ENCODE measurements at regions not wholly inside any gene's neighbourhood (a gene's known extent, or its start where the extent isn't known, plus 50 kb on each side); places are given as distances from the start of the nearest gene placed in this dataset.

- no peak for DNase-seq
- H3K36me3 ChIP-seq (ENCODE audit: control insufficient read depth in 2 of 3, insufficient read depth in 3 of 3, low read length in 3 of 3) = no peaks in the 10 kb centered on the region
- TF ChIP-seq CTCF (IDR thresholded peaks at IDR 0.05; ENCODE audit: borderline replicate concordance, extremely low read depth, insufficient read depth) = no peak
- H3K9me3 ChIP-seq (ENCODE audit: control insufficient read depth in 2 of 3, insufficient read depth in 1 of 3, low read length in 3 of 3) = no peaks in the 10 kb centered on the region
- no peak for FAIRE-seq
- H3K4me3 ChIP-seq (ENCODE audit: low read length in 3 of 3) = no peak overlapping the region
- intact Hi-C loops (cut with DNase I) = no loop called here
- H3K27ac ChIP-seq (ENCODE audit: low read depth in 2 of 2, low read length in 2 of 2) = no peak overlapping the region
- H3K27me3 ChIP-seq (ENCODE audit: control insufficient read depth, insufficient read depth, low read length) = no peaks in the 10 kb centered on the region
- no peak overlapping the region for H3K9ac ChIP-seq (ENCODE audit: low read length in 3 of 3)
- no peaks in the 10 kb centered on the region for H3K4me1 ChIP-seq (ENCODE audit: control insufficient read depth in 2 of 3, insufficient read depth in 2 of 3, low read depth in 1 of 3, low read length in 3 of 3)
These were observed 78.4 kb upstream of the ABCA12 start for GRCh38 chr2:215216806-215217205.

GRCh38 chr2:215215637-215216036 is 77.2 kb upstream of the ABCA12 start:
- no peaks in the 10 kb centered on the region for H3K4me1 ChIP-seq (ENCODE audit: control insufficient read depth in 2 of 3, insufficient read depth in 2 of 3, low read depth in 1 of 3, low read length in 3 of 3)
- intact Hi-C loops (cut with DNase I) = no loop called here
- H3K27ac ChIP-seq (ENCODE audit: low read depth in 2 of 2, low read length in 2 of 2) = no peak overlapping the region
- TF ChIP-seq CTCF (IDR thresholded peaks at IDR 0.05; ENCODE audit: borderline replicate concordance, extremely low read depth, insufficient read depth) = no peak
- no peak for FAIRE-seq
- DNase-seq = no peak
- H3K9me3 ChIP-seq (ENCODE audit: control insufficient read depth in 2 of 3, insufficient read depth in 1 of 3, low read length in 3 of 3) = peaks cover 0 to 2% (median 0%) of the 10 kb centered on the region in 3 donors
- H3K4me3 ChIP-seq (ENCODE audit: low read length in 3 of 3) = no peak overlapping the region
- H3K36me3 ChIP-seq (ENCODE audit: control insufficient read depth in 2 of 3, insufficient read depth in 3 of 3, low read length in 3 of 3) = no peaks in the 10 kb centered on the region
- H3K9ac ChIP-seq (ENCODE audit: low read length in 3 of 3) = no peak overlapping the region
- no peaks in the 10 kb centered on the region for H3K27me3 ChIP-seq (ENCODE audit: control insufficient read depth, insufficient read depth, low read length)

- Histone ChIP-seq H3K27me3 (ENCODE audit: control insufficient read depth, insufficient read depth, low read length) (no peaks in the 10 kb centered on the region), H3K4me3 (ENCODE audit: low read length in 3 of 3) (no peak overlapping the region), H3K9me3 (ENCODE audit: control insufficient read depth in 2 of 3, insufficient read depth in 1 of 3, low read length in 3 of 3) (peaks cover 0 to 2% (median 0%) of the 10 kb centered on the region in 3 donors), H3K36me3 (ENCODE audit: control insufficient read depth in 2 of 3, insufficient read depth in 3 of 3, low read length in 3 of 3) (no peaks in the 10 kb centered on the region), H3K9ac (ENCODE audit: low read length in 3 of 3) (no peak overlapping the region), H3K27ac (ENCODE audit: low read depth in 2 of 2, low read length in 2 of 2) (no peak overlapping the region), H3K4me1 (ENCODE audit: control insufficient read depth in 2 of 3, insufficient read depth in 2 of 3, low read depth in 1 of 3, low read length in 3 of 3) (no peaks in the 10 kb centered on the region)
- TF ChIP-seq CTCF (IDR thresholded peaks at IDR 0.05; ENCODE audit: borderline replicate concordance, extremely low read depth, insufficient read depth) = no peak
- intact Hi-C loops (cut with DNase I) = no loop called here
- DNase-seq (no peak), FAIRE-seq (no peak)
These were observed 71.7 kb upstream of the ABCA12 start for GRCh38 chr2:215210082-215210481.

- no peak for FAIRE-seq
- no peak for TF ChIP-seq CTCF (IDR thresholded peaks at IDR 0.05; ENCODE audit: borderline replicate concordance, extremely low read depth, insufficient read depth)
- no peak for DNase-seq
- intact Hi-C loops (cut with DNase I) = no loop called here
- H3K36me3 ChIP-seq (ENCODE audit: control insufficient read depth in 2 of 3, insufficient read depth in 3 of 3, low read length in 3 of 3) = no peaks in the 10 kb centered on the region
- H3K27ac ChIP-seq (ENCODE audit: low read depth in 2 of 2, low read length in 2 of 2) = no peak overlapping the region
- H3K9me3 ChIP-seq (ENCODE audit: control insufficient read depth in 2 of 3, insufficient read depth in 1 of 3, low read length in 3 of 3) = peaks cover 0 to 2% (median 0%) of the 10 kb centered on the region in 3 donors
- no peaks in the 10 kb centered on the region for H3K27me3 ChIP-seq (ENCODE audit: control insufficient read depth, insufficient read depth, low read length)
- no peak overlapping the region for H3K4me3 ChIP-seq (ENCODE audit: low read length in 3 of 3)
- H3K9ac ChIP-seq (ENCODE audit: low read length in 3 of 3) = no peak overlapping the region
- H3K4me1 ChIP-seq (ENCODE audit: control insufficient read depth in 2 of 3, insufficient read depth in 2 of 3, low read depth in 1 of 3, low read length in 3 of 3) = no peaks in the 10 kb centered on the region
These were observed 69.5 kb upstream of the ABCA12 start for GRCh38 chr2:215207791-215208367.
